ENCODE measurements at regions not wholly inside any gene's neighbourhood (a gene's known extent, or its start where the extent isn't known, plus 50 kb on each side); places are given as distances from the start of the nearest gene placed in this dataset.

- no peak for DNase-seq (ENCODE audit: extremely low read depth in 1 of 2, low read depth in 1 of 2)
These were observed 50.2 kb upstream of the CCND2 start for GRCh38 chr12:4223273-4223845.

GRCh38 chr12:4221258-4221620, 52.3 kb upstream of the CCND2 start:
- DNase-seq (ENCODE audit: extremely low read depth in 1 of 2, low read depth in 1 of 2) = no peak

- no peak for DNase-seq (ENCODE audit: extremely low read depth in 1 of 2, low read depth in 1 of 2)
These were observed 52.9 kb upstream of the CCND2 start for GRCh38 chr12:4220536-4221257.

- no peak for DNase-seq (ENCODE audit: extremely low read depth in 1 of 2, low read depth in 1 of 2)
These were observed 56.5 kb upstream of the CCND2 start for GRCh38 chr12:4217091-4217490.

GRCh38 chr12:4216187-4216927, 57.2 kb upstream of the CCND2 start:
- no peak for DNase-seq (ENCODE audit: extremely low read depth in 1 of 2, low read depth in 1 of 2)

GRCh38 chr12:4215229-4216186, 58.1 kb upstream of the CCND2 start:
- peak; percentile 13 to 16 for DNase-seq (ENCODE audit: extremely low read depth in 1 of 2, low read depth in 1 of 2)

- no peak for DNase-seq (ENCODE audit: extremely low read depth in 1 of 2, low read depth in 1 of 2)
These were observed 58.7 kb upstream of the CCND2 start for GRCh38 chr12:4214877-4215228.

GRCh38 chr12:4213471-4213870, 60.1 kb upstream of the CCND2 start:
- no peak for DNase-seq (ENCODE audit: extremely low read depth in 1 of 2, low read depth in 1 of 2)

- no peak for DNase-seq (ENCODE audit: extremely low read depth in 1 of 2, low read depth in 1 of 2)
These were observed 60.7 kb upstream of the CCND2 start for GRCh38 chr12:4212845-4213244.

GRCh38 chr12:4211372-4211771, 62.2 kb upstream of the CCND2 start:
- DNase-seq (ENCODE audit: extremely low read depth in 1 of 2, low read depth in 1 of 2) = no peak

GRCh38 chr12:4210183-4210582, 63.4 kb upstream of the CCND2 start:
- no peak for DNase-seq (ENCODE audit: extremely low read depth in 1 of 2, low read depth in 1 of 2)

- DNase-seq (ENCODE audit: extremely low read depth in 1 of 2, low read depth in 1 of 2) = no peak
These were observed 67.1 kb upstream of the CCND2 start for GRCh38 chr12:4206470-4206869.

GRCh38 chr12:4203772-4204376, 69.7 kb upstream of the CCND2 start:
- DNase-seq (ENCODE audit: extremely low read depth in 1 of 2, low read depth in 1 of 2) = no peak

- DNase-seq (ENCODE audit: extremely low read depth in 1 of 2, low read depth in 1 of 2) = no peak
These were observed 70.6 kb upstream of the CCND2 start for GRCh38 chr12:4202918-4203317.

GRCh38 chr12:4202487-4202886, 71.1 kb upstream of the CCND2 start:
- DNase-seq (ENCODE audit: extremely low read depth in 1 of 2, low read depth in 1 of 2) = no peak

GRCh38 chr12:4201333-4202100, 72.0 kb upstream of the CCND2 start:
- DNase-seq (ENCODE audit: extremely low read depth in 1 of 2, low read depth in 1 of 2) = no peak

GRCh38 chr12:4197922-4198763, 75.4 kb upstream of the CCND2 start:
- no peak for DNase-seq (ENCODE audit: extremely low read depth in 1 of 2, low read depth in 1 of 2)

GRCh38 chr12:4196805-4197420, 76.6 kb upstream of the CCND2 start:
- DNase-seq (ENCODE audit: extremely low read depth in 1 of 2, low read depth in 1 of 2) = no peak

GRCh38 chr12:4194668-4195067, 78.9 kb upstream of the CCND2 start:
- no peak for DNase-seq (ENCODE audit: extremely low read depth in 1 of 2, low read depth in 1 of 2)

Measured in stimulated activated CD8-positive, alpha-beta memory T cell treated with anti-CD3 and anti-CD28 coated beads, Interleukin-7, amount 100 ng/mL, for 48 hours (primary cell).